ENCODE measurements at regions not wholly inside any gene's neighbourhood (a gene's known extent, or its start where the extent isn't known, plus 50 kb on each side); places are given as distances from the start of the nearest gene placed in this dataset.
"Not testable (repeated sequence)": the region's sequence is repeated elsewhere in the genome, so short reads cannot be mapped to it uniquely, and the experiment has no call there.

DNA sequence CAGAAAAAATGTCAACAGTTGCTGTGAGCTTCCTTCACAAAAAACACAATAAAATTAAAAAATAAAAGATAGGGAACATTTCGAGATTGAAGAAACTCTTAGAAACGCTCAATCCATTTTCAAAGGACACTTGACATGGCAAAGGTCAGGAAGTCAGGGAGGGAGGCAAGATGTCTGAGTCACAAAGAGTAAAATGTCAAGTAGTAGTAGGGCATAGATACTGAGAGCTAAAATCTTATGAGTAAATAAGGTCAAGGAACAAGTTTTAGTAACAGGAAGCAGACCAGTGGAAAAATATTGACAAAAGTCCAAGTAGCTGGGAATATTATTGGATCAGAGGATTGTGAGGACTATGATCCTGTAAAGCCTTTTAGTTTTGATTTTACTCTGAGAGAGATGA, 495.6 kb downstream of the TMX3 start:
- DNase-seq = no peak

DNA sequence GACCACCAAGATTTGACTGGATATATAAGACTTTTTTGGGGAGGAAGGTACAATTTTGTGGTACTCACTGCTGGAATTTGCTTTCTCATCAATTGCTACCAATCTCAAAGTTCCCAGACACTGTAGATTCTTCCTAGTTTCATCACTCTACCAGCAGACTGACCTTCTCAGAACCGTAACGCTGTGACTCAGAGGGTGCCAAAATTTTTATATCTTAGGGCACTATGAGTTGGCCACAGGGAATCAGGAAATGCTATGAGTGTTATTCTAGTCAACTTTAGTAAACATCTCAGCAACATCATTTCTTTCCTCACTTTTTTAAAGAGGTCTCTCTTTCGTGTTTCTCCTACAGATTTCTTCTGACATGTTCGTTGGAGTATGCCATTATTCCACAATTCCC, 499.0 kb downstream of the TMX3 start:
- DNase-seq = no peak

DNA sequence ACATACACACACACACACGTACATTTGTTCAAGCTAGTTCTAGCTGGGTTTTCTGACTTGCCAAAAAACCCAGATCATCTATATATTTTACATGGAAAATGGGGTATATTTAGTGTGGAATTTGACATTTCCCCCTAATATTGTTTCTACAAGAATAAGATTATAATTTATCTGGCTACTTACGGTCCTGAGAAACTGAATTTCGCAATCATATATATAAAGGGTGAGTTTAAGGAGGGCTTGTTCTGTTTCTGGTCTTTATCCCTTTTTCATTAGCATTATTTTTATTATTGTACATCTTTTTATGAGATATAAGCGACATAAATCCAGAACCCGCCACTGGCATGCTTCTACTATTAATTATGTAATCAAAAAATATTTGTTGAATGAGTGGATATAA, 528.9 kb downstream of the TMX3 start:
- no peak for DNase-seq

DNA sequence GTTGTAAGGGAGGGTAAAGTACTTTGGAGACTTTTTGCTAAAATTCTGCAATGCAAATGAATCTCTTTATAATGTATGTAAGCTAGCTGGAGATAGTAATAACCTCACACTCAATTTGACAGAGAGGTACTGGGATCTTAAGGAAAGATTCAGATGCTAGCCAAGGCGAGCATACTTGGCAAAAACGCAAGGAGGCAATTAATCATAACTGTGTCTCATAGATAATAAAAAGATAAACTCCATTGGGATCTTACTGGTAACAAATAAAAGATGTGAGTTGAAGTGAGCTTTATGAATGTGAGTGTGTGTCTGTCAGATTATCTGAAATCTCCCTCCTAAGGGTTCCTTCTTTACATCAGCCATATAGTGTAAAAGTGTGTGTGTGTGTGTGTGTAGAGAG, 533.0 kb downstream of the TMX3 start:
- no peak for DNase-seq

DNA sequence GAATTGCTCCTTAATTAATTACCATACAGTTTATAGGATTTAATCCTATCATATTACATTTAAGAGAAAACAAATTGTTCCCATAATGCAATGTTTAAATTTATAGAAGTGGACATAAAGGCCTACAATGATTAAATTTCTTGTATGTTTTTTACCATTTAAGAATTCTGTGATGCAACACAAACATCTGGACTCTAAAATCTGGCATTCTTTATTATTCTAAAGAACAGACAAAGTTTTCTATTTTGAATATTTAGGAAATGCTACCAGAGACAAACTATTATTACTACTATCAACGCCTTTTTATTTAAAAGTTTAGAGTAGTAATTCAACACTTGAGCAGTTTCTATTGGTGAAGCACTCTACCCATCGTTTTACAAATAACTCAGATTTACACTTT, 535.1 kb downstream of the TMX3 start:
- no peak for DNase-seq

DNA sequence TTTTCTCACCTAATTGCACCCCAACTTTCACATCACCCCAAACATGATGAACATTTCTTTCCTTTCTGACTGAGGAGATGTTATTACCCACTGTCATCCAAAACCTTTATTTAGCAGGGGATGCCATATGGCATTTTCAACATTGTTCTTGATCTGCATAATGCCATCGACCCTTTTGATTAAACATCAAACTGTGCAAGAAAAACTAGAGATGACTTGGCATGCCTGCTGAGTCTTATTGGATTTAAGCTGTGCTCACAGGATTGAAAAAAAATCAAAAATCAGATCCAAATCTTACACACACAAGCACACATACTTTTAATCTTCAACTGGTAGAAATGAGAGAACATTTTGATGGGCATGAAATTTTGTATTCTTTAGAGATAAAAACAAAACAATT, 536.0 kb downstream of the TMX3 start:
- peak; percentile 3 for DNase-seq

DNA sequence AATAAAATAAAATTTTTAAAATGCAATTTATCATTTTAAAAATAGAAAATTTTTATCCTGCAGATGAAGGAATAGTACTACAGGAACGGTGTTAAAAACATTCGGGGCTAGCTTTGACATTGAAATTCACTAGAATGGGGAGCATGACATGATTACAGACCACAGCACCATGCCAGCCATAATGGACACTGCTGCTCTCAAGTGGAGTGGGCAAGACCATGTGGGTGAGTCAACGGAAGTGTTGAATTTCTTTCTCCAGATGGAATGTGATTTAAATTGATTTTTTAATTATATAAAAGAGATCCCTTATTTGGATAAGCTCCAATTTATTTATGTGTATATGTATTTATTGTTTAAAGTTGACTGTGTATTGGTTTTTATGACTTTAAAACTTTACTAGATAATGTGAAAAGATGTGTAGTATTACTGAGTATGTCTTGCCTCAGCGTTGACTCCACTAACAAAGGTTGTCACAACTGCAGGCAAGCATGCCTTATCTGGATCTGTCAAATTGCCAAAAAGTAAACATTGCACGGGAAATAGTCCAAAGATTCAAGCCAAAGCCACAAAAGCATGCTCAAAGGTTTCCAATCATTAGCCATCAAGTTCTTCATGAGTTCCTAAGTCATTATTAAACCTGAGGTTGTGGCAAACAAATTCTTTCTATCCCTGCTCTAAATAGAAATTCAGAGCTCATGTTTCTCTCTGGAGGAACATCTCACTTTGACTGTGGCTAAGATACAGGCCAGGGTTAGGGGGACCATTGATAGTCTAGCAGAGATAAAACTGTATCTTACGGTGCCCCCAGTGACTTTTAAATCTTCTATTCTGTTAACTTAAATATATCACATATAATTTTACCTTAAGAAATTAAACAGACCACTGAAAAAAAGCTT, 536.9 kb downstream of the TMX3 start:
- no peak for DNase-seq

DNA sequence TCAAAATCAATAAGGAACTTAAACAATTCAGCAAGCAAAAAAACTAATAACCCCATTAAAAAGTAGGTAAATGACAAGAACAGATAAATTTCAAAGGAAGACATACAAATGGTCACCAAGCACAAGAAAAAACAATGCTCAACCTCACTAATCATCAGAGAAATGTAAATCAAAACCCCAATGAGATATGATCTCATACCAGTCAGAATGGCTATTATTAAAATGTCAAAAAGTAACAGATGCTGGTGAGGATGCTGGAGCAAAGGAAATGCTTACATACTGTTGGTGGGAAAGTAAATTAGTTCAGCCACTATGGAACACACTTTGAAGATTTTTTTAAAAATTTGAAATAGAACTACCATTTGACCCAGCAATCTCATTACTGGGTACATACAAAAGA, 538.0 kb downstream of the TMX3 start:
- DNase-seq = no peak

DNA sequence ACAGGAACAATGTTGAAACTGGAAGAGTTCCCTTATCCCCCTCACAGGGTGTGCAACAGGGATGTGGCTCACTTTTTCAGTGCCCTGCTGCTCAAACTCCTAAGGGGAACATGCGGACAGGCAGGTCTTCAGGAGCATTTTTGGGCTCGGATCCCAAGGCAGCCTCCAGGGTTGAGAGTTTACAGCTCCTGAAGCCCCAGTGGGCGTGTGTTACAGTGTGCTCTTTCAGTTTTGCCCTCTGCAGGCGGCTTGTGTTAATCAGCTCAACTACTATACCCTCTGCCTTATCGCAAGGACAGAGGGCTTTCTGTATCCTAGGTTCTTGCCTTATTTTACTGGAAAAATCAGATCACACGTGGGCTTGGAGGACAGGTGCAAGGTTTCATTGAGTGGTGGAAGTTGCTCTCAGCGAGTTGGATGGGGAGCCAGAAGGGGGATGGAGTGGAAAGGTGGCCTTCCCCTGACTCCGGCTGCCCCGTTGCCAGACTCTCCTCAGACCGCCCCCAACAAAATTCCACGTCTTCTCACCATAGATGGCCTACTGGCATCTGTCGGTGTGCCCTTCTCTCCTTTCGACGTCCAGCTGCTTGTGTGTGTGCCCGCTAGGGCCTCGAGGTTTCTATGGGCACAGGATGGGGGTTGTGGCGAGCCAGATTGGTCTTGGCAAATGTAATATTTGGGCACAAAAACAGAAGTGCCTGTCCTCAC, 541.9 kb downstream of the TMX3 start:
- DNase-seq = peak; percentile 30

DNA sequence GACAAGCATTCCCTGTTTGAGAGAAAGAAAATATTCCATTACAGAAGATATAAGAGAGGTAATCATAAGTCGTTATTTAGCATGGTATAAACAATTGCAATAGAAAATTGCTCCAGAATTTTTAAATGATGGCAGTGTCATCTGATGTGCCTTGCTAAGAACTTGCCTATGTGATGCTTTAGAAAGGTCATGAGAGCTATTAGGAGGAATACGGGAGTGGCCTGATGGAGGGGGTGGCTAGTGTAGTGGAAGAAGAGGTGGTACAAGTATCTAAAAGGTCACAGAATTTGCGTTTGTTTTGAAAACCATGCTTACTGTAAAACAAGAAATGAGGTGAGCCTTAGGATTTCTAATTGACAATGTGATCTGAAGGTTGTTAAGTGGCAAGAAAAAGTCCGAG, 550.0 kb downstream of the TMX3 start:
- DNase-seq = no peak

DNA sequence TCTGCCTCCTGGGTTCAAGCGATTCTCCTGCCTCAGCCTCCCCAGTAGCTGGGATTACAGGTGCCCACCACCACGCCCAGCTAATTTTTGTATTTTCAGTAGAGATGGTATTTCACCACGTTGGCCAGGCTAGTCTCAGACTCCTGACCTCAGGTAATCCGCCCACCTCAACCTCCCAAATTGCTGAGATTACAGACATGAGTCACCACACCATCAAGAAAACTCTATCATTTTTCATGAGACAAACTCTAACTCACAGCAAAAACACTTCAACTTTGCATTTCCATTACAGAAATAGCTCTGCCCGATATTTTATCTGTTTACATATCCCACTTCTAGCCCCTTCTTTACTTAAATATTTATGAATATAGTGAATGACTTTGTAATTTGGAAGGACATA, 561.1 kb downstream of the TMX3 start:
- DNase-seq = not testable (repeated sequence)

DNA sequence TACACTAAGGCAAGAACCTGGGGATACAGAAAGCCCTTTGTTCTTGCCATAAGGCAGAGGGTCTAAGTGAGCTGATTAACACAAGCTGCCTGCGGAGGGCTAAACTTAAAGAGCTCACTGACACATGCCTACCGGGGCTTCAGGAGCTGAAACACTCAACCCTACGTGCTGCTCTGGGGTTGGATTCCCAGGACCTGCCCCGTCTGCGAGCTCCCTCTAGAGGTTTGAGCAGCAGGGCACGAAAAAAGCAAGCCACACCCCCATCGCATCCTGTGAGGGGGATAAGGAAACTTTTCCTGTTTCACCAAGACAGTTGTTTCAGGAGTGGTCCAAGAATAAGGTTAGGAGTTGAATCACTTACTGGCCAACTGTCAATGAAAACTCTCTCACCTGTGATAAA, 562.1 kb downstream of the TMX3 start:
- peak; percentile 75 for DNase-seq

DNA sequence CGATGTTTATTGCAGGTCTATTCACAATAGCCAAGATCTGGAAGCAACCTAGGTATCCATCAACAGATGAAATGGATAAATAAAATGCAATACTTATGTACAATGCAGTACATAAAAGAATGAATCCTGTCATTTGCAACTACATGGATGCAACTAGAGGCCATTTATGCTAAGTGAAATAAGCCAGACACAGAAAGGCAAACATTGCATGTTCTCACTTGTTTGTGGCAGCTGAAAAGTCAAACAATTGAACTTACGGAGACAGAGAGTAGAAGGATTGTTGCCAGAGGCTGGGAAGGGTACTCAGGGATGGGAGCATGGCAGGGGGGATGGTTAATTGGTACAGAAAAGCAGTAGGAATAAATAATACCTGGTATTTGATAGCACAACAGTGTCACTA, 563.9 kb downstream of the TMX3 start:
- no peak for DNase-seq

DNA sequence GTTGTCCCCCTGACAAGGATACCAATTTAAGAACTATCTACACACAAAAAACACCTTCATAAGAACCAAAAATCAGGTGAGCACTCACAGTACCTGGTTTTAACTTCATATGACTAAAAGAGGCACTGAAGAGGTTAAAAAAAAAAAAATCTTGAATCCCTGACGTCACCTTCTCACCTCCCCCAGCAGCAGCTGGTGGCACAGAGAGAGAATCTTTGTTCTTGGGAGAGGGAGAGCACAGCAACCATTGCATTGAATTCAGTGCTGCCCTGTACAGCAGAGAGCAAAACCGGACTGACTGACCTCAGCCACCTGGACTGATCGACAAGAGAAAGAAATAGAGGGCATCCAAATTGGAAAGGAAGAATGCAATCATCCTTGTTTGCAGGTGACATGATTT, 566.0 kb downstream of the TMX3 start:
- DNase-seq = peak; percentile 42

DNA sequence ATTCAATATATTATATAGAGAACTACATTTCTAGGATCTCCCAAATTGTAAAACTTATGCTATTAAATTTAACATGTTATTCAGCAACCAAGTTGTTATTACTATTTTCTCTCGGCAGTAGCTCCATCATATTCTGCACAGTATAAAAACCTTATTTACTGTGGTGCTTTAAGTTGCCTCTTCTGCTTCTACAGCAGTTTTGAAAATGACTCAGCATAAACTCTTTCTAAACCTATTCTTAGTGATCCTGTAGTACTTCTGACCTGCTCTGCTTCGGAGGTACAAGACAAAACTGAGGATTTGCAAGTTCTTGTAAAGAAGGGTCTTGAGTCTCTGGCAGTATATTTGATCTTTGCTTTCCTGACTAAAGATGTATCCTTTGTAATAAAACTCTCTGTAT, 567.2 kb downstream of the TMX3 start:
- no peak for DNase-seq

DNA sequence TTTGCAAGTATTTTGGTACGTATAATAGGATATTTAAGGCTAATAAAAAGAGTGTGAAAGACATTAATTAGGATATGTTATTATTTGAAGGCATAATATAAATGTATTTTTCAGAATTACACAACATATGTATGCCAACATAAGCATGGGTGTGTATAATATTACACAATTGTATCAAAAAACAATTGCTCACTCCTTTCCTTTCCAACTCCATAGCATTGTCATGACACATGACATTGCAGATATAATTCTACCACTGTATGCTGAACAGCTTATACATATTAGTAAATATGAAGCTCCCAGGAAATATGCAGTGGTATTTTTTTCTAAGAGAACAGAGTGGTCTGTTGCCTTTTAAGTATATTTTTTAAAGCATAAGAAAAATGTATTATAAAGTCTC, 593.1 kb downstream of the TMX3 start:
- no peak for DNase-seq

DNA sequence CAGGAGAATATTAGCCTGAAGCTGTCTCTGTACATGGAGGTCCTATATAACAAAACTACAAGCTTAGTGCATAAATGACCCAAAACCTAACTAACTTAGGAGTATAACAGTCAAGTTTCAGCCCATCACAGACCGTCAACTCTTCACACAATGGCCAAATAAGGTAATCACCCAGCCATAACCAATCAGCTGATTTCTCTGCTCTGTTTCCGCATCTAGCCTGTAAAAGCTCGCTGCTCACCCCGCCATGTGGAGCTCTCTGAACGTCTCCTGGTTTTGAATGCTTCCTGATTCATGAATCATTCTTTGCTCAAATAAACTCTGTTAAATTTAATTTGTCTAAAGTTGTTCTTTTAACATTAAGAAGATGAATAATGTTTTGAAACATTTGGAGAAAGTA, 593.6 kb downstream of the TMX3 start:
- DNase-seq = no peak

DNA sequence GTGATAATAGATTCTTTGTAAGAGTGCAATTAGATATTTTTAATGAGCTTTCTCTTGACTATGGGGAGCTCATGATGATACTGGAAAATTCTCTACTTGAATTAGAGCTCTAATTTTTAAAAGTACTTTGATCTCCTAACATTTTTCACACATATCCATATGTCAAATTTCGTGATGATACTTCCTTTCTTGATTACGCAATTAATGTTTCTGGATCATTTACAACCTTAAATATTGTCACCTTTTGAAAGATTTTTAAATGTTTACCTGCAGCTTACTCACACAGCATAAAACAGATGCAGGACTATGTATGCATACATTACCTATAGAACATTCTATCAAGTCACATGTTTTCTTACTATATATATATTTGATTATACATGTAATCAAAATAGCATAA, 598.5 kb upstream of the DSEL start:
- no peak for DNase-seq

DNA sequence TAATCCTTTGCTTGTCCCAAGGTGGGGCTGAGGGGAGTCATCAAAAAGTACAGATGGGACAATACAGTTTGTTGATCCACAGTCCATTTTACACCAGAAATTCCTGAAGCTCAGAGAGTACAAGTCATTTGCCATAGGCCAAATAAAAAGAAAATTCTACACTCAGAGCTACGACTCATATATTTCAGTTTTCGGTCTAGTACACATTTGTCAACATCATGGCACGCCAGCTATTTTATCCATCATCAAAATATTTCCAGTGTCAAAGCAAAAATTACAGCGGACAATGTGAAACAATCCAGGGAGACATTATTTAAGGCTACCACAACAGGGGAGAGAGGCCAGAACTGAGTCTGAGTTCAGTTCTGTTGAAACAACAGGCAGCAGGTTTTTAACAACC, 587.5 kb upstream of the DSEL start:
- DNase-seq = no peak

DNA sequence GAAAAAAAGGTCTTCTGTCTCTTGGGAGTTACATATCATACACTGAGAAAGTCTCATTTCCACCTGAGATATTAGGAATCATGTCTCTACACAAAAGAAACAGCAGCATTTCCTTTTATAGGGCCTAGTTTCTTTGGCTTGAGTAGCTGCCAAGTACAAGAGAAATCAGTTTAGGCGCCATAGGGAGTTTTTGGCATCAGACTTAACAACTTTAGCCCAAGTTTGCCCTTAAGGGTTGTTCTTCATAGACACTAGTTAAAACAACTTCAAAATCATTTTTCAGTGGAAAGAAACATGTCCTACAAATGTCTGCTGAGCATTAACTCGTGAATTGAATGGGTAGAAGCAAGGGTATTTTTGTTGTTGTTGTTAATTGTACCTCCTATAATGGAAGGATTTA, 587.0 kb upstream of the DSEL start:
- DNase-seq = no peak

DNA sequence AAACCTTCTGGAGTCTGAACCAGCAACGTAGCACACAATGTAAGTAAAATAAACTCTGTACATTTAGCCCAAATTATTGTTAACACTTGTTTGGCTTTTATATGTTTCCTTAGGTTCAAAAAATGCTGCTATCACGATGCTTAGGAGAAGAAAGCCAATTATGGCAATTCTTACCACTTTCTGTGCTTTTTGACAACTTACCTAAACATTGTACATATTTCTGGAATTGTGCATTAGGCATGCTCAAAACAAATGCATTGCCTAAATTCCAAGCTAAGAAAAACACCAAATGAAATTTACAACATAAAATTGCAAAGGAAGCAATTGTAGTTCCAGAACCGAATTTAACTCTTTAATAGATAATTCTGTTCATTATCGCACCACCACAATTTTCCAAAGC, 585.6 kb upstream of the DSEL start:
- DNase-seq = no peak

DNA sequence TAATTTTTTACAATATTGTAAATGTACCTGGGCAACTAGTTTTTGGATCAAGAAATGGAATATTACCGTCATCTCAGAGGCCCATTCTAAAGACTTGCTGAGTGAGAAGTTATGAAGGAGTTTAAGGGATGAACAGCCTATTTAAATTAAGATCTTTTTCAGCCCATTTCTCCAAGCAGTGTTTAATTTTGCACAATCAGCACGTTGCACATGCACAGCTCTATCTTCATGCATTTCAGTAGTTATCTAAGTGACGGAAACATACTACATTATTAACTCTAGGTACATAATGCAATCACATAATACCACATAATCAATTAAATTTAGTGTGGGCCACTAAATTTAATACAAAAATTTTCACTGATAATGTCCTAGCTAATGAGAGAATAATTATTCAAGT, 582.1 kb upstream of the DSEL start:
- no peak for DNase-seq

DNA sequence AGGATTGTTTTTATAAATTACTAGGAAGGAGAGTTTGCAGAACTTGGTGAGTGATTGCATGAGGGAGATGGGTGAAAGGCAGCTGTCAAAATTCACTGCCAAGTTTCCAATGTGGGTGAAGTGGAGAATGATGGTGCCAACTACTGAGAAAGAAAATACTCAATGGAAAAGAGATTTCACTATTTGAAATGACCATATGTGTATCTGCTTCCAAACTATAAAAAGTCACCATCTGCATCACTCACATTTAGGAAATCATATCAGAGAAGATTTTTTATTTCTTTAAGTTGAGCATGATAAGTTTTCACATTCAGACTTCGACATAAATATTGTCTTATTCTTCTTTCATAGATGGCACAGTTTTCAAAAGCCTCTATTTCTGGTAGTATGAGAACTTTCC, 570.0 kb upstream of the DSEL start:
- no peak for DNase-seq

DNA sequence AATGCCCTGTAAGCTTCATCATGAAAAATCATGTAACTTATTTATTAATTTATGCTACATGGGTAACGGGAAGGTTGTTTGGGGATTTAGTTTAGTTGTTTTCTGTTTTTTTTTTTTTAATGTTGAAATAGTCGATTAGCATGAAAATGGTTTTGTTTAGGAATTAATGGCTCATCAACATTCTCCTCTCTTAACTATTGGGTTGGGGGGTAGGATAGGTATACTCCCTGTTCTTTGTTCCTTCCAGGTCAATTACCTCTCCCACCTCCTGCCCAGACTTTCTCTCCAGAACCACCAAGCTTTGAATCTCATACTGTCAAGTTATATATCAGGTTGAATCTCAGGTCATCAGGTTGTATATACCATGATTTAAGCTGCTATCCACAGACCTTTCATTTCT, 568.7 kb upstream of the DSEL start:
- DNase-seq = no peak

DNA sequence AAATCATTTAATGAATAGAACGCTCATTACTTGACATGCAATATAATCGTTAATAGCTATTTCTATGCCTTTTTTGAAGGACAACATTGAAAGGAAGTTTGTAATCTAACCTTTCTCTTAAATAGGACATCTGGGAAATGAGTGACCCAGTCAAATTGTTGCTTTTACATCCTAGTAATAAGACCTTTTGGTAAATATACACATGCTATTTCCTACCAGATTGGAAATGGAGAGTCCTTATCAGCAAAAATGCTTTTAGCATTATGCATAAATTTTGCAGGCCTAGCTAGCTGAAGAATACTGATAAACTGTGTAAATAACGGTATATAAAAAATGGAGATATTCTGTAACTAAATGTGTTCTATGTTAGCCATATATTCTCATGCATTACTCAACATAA, 567.3 kb upstream of the DSEL start:
- DNase-seq = no peak
